ENCODE measurements at regions not wholly inside any gene's neighbourhood (a gene's known extent, or its start where the extent isn't known, plus 50 kb on each side); places are given as distances from the start of the nearest gene placed in this dataset.

GRCh38 chr11:97745515-97746050, 1275.2 kb upstream of the CNTN5 start (continued):
- TF ChIP-seq E2F6 (IDR thresholded peaks at IDR 0.05; ENCODE audit: borderline replicate concordance, low read depth) (no peak), PBX3 (IDR thresholded peaks at IDR 0.05) (no peak), ZSCAN20 (CRISPR knock-in tag; IDR thresholded peaks at IDR 0.05) (no peak), NPAS2 (CRISPR knock-in tag; IDR thresholded peaks at IDR 0.05; ENCODE audit: borderline replicate concordance) (no peak), ZC3H11A (IDR thresholded peaks at IDR 0.05) (no peak)

- no peak for ATAC-seq
- FAIRE-seq: no peak
- Histone ChIP-seq H3K27ac (no peak overlapping the region), H3K9me3 (no peaks in the 10 kb centered on the region), H3K4me1 (no peaks in the 10 kb centered on the region), H3K4me2 (no peak overlapping the region), H3K4me3 (no peak overlapping the region)
- ChIA-PET CTCF (no interaction called here), POLR2A (no interaction called here)
- no peak for TF ChIP-seq RFX5 (IDR thresholded peaks at IDR 0.05)
- TF ChIP-seq TP53 (CRISPR knock-in tag; IDR thresholded peaks at IDR 0.05): no peak
- TF ChIP-seq EHF (CRISPR knock-in tag; IDR thresholded peaks at IDR 0.05): no peak
- no peak for TF ChIP-seq HOXB5 (CRISPR knock-in tag; IDR thresholded peaks at IDR 0.05)
- no peak for TF ChIP-seq GATA3 (IDR thresholded peaks at IDR 0.05; ENCODE audit: borderline replicate concordance)
- TF ChIP-seq MAX (IDR thresholded peaks at IDR 0.05): no peak
- no peak for TF ChIP-seq E2F6 (IDR thresholded peaks at IDR 0.05; ENCODE audit: borderline replicate concordance, low read depth)
- no peak for TF ChIP-seq CHD4 (IDR thresholded peaks at IDR 0.05; ENCODE audit: borderline replicate concordance)
- no peak for DNase-seq (ENCODE audit: low read depth in 1 of 2, low spot score in 1 of 2)
- 7% methylated on average over 1 of the region's 1 CpG for WGBS (ENCODE audit: missing lambda C conversion rate)
Observed at GRCh38 chr11:97746818-97747217, 1273.9 kb upstream of the CNTN5 start.

- FAIRE-seq: no peak
- CTCF ChIA-PET: no interaction called here
Observed at GRCh38 chr11:97751405-97751804, 1269.3 kb upstream of the CNTN5 start.

GRCh38 chr11:97751952-97752351, 1268.8 kb upstream of the CNTN5 start:
- 33% methylated on average over 1 of the region's 2 CpGs for WGBS (ENCODE audit: missing lambda C conversion rate)
- ChIA-PET CTCF (no interaction called here), POLR2A (no interaction called here)
- Histone ChIP-seq H3K9me3 (no peaks in the 10 kb centered on the region), H3K4me1 (no peaks in the 10 kb centered on the region), H3K27ac (no peak overlapping the region), H3K4me3 (no peak overlapping the region), H3K4me2 (no peak overlapping the region)
- DNase-seq (ENCODE audit: low read depth in 1 of 2, low spot score in 1 of 2) (no peak), FAIRE-seq (no peak), ATAC-seq (no peak)
- TF ChIP-seq CHD4 (IDR thresholded peaks at IDR 0.05; ENCODE audit: borderline replicate concordance) (no peak), MAZ (IDR thresholded peaks at IDR 0.05; ENCODE audit: borderline replicate concordance, low read depth, low read length) (no peak), JUNB (IDR thresholded peaks at IDR 0.05) (no peak), CBX8 (IDR thresholded peaks at IDR 0.05) (no peak), RNF2 (IDR thresholded peaks at IDR 0.05; ENCODE audit: borderline replicate concordance, low read depth) (no peak), PHF8 (IDR thresholded peaks at IDR 0.05; ENCODE audit: borderline replicate concordance, low read depth) (no peak), EHMT2 (IDR thresholded peaks at IDR 0.05; ENCODE audit: low read depth) (no peak), POLR2A (IDR thresholded peaks at IDR 0.05; ENCODE audit: low read length) (no peak), HOXA7 (CRISPR knock-in tag; IDR thresholded peaks at IDR 0.05) (no peak), HDAC2 (IDR thresholded peaks at IDR 0.05) (no peak), RCOR1 (IDR thresholded peaks at IDR 0.05; ENCODE audit: low read depth, low read length) (no peak), GATA3 (IDR thresholded peaks at IDR 0.05; ENCODE audit: borderline replicate concordance) (no peak), SREBF2 (IDR thresholded peaks at IDR 0.05) (no peak), NR3C1 (IDR thresholded peaks at IDR 0.05) (no peak), JUN (IDR thresholded peaks at IDR 0.05) (no peak)

More at GRCh38 chr11:97751405-97751804, 1269.3 kb upstream of the CNTN5 start:
- H3K27ac ChIP-seq: no peak overlapping the region
- H3K4me3 ChIP-seq: no peak overlapping the region
- POLR2A ChIA-PET: no interaction called here
- ATAC-seq (no peak), DNase-seq (ENCODE audit: low read depth in 1 of 2, low spot score in 1 of 2) (no peak)
- no peak overlapping the region for H3K4me2 ChIP-seq
- no peak for TF ChIP-seq CHD4 (IDR thresholded peaks at IDR 0.05; ENCODE audit: borderline replicate concordance)
- no peak for TF ChIP-seq CBX2 (IDR thresholded peaks at IDR 0.05; ENCODE audit: borderline replicate concordance, low read depth)
- no peaks in the 10 kb centered on the region for H3K4me1 ChIP-seq
- 10% methylated on average over 2 of the region's 5 CpGs for WGBS (ENCODE audit: missing lambda C conversion rate)
- H3K9me3 ChIP-seq: no peaks in the 10 kb centered on the region

Measured in A549 (cell line).